DND-41 (cell line): ENCODE measurements at regions not wholly inside any gene's neighbourhood (a gene's known extent, or its start where the extent isn't known, plus 50 kb on each side); places are given as distances from the start of the nearest gene placed in this dataset.

Experiments used
- EZH2 ChIP-seq: IDR thresholded peaks from 3 replicates; pipeline ENCODE4 v1.6.1; 2012; ENCODE audit warnings: borderline replicate concordance, low read depth, mild to moderate bottlenecking, moderate library complexity, low read length, inconsistent platforms; ENCODE audit not compliant: severe bottlenecking
- TF ChIP-seq, protein P1 (sequence below): IDR thresholded peaks from 2 replicates; pipeline ENCODE4 v1.5.1; 2012; ENCODE audit warnings: borderline replicate concordance, low read length, moderate library complexity, mild to moderate bottlenecking; ENCODE audit not compliant: poor library complexity, severe bottlenecking; ENCODE audit errors: extremely low read depth

- TF ChIP-seq, protein P1, sequence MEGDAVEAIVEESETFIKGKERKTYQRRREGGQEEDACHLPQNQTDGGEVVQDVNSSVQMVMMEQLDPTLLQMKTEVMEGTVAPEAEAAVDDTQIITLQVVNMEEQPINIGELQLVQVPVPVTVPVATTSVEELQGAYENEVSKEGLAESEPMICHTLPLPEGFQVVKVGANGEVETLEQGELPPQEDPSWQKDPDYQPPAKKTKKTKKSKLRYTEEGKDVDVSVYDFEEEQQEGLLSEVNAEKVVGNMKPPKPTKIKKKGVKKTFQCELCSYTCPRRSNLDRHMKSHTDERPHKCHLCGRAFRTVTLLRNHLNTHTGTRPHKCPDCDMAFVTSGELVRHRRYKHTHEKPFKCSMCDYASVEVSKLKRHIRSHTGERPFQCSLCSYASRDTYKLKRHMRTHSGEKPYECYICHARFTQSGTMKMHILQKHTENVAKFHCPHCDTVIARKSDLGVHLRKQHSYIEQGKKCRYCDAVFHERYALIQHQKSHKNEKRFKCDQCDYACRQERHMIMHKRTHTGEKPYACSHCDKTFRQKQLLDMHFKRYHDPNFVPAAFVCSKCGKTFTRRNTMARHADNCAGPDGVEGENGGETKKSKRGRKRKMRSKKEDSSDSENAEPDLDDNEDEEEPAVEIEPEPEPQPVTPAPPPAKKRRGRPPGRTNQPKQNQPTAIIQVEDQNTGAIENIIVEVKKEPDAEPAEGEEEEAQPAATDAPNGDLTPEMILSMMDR: no peak
- no peak for TF ChIP-seq EZH2
Observed at GRCh38 chr4:56187688-56188087, 199.6 kb downstream of the AASDH start.
